Suppressor macrophage treated with lipopolysaccharide for 1 hour (primary cell): ENCODE measurements at regions not wholly inside any gene's neighbourhood (a gene's known extent, or its start where the extent isn't known, plus 50 kb on each side); places are given as distances from the start of the nearest gene placed in this dataset.
"Not testable (repeated sequence)": the region's sequence is repeated elsewhere in the genome, so short reads cannot be mapped to it uniquely, and the experiment has no call there.

ENCODE experiments used
- DNase-seq, 3 donors: peaks; one replicate each; pipeline ENCODE4 v3.0.0-alpha.2; 2020 to 2022

GRCh38 chr16:88204131-88205110, 178.3 kb upstream of the ZNF469 start:
- DNase-seq = not testable (repeated sequence)

- DNase-seq = not testable (repeated sequence)
Observed at GRCh38 chr16:88205482-88205881, 177.3 kb upstream of the ZNF469 start.

- DNase-seq = not testable (repeated sequence)
Observed at GRCh38 chr16:88206006-88206405, 176.8 kb upstream of the ZNF469 start.

GRCh38 chr16:88206516-88206915, 176.2 kb upstream of the ZNF469 start:
- DNase-seq = not testable (repeated sequence)

GRCh38 chr16:88208112-88208511, 174.6 kb upstream of the ZNF469 start:
- DNase-seq = no peak

GRCh38 chr16:88208776-88209175, 174.0 kb upstream of the ZNF469 start:
- DNase-seq = not testable (repeated sequence)

- not testable (repeated sequence) for DNase-seq
Observed at GRCh38 chr16:88209579-88209978, 173.2 kb upstream of the ZNF469 start.

GRCh38 chr16:88213937-88214336, 168.8 kb upstream of the ZNF469 start:
- not testable (repeated sequence) for DNase-seq

- not testable (repeated sequence) for DNase-seq
Observed at GRCh38 chr16:88221001-88221761, 161.6 kb upstream of the ZNF469 start.

GRCh38 chr16:88223696-88224095, 159.1 kb upstream of the ZNF469 start:
- not testable (repeated sequence) for DNase-seq

- not testable (repeated sequence) for DNase-seq
Observed at GRCh38 chr16:88224131-88224898, 158.4 kb upstream of the ZNF469 start.

GRCh38 chr16:88225640-88226230, 157.0 kb upstream of the ZNF469 start:
- DNase-seq = not testable (repeated sequence)

- DNase-seq = not testable (repeated sequence)
Observed at GRCh38 chr16:88226302-88226701, 156.5 kb upstream of the ZNF469 start.

GRCh38 chr16:88227026-88227721, 155.6 kb upstream of the ZNF469 start:
- DNase-seq = not testable (repeated sequence)

- not testable (repeated sequence) for DNase-seq
Observed at GRCh38 chr16:88227722-88228482, 154.9 kb upstream of the ZNF469 start.

GRCh38 chr16:88228751-88229150, 154.0 kb upstream of the ZNF469 start:
- DNase-seq = not testable (repeated sequence)

GRCh38 chr16:88229710-88230109, 153.0 kb upstream of the ZNF469 start:
- not testable (repeated sequence) for DNase-seq

GRCh38 chr16:88230276-88230966, 152.3 kb upstream of the ZNF469 start:
- not testable (repeated sequence) for DNase-seq

- not testable (repeated sequence) for DNase-seq
Observed at GRCh38 chr16:88230967-88231615, 151.7 kb upstream of the ZNF469 start.

GRCh38 chr16:88231839-88232238, 150.9 kb upstream of the ZNF469 start:
- not testable (repeated sequence) for DNase-seq
